IMR-90 (cell line): ENCODE measurements at regions not wholly inside any gene's neighbourhood (a gene's known extent, or its start where the extent isn't known, plus 50 kb on each side); places are given as distances from the start of the nearest gene placed in this dataset.

ENCODE experiments used
- ATAC-seq: fragments of 200-7000 bp; cut with Tn5 transposase; 2 replicates; pipeline ENCODE4 v1.9.1; 2020; ENCODE audit warnings: low read depth, mild to moderate bottlenecking, moderate library complexity
- BruUV-seq: library from RNA; stranded (reverse); fragments of 400-500 nt; replicated peaks from 2 replicates; lab custom pipeline; 2021; lab: Mats Ljungman, UMichigan
- CTCF ChIA-PET: fragments of 300-600 bp; formaldehyde crosslinking; extraction: SDS; loops from one replicate; lab custom pipeline; 2021; ENCODE audit warnings: antibody characterized with exemption; lab: Yijun Ruan, JAX
- POLR2A ChIA-PET: fragments of 300-600 bp; sonication (Branson Sonifier 250); formaldehyde crosslinking; loops from one replicate; lab custom pipeline; 2022; ENCODE audit warnings: antibody characterized with exemption; ENCODE audit not compliant: unreplicated experiment; lab: Charles Lee
- DNase-seq: peaks from one replicate; pipeline ENCODE4 v3.0.0; 2013
- H2AFZ ChIP-seq: replicated peaks from 2 replicates; pipeline ENCODE3; 2013; ENCODE audit warnings: low read length, mild to moderate bottlenecking; ENCODE audit not compliant: poor library complexity
- H2AK5ac ChIP-seq: 2 replicates; pipeline ENCODE4 v1.6.1; 2013; ENCODE audit warnings: low read depth, low read length, inconsistent platforms
- H2AK9ac ChIP-seq: replicated peaks from 2 replicates; pipeline ENCODE3; 2013; ENCODE audit warnings: mild to moderate bottlenecking, low read depth, low read length, moderate library complexity; ENCODE audit not compliant: poor library complexity
- H2BK120ac ChIP-seq: 2 replicates; pipeline ENCODE4 v1.6.1; 2013; ENCODE audit warnings: low read depth, low read length, inconsistent platforms
- H2BK15ac ChIP-seq: 3 replicates; pipeline ENCODE4 v1.6.1; 2013; ENCODE audit warnings: low read depth, low read length, inconsistent platforms
- H2BK20ac ChIP-seq: 2 replicates; pipeline ENCODE4 v1.6.1; 2013; ENCODE audit warnings: low read depth, mild to moderate bottlenecking, inconsistent platforms, low read length, moderate library complexity
- H2BK5ac ChIP-seq: 2 replicates; pipeline ENCODE4 v1.6.1; 2013; ENCODE audit warnings: mild to moderate bottlenecking, low read depth, low read length, inconsistent platforms; ENCODE audit not compliant: poor library complexity, severe bottlenecking
- H3K14ac ChIP-seq: replicated peaks from 2 replicates; pipeline ENCODE4 v1.6.1; 2013; ENCODE audit warnings: low read depth, low read length, inconsistent platforms
- H3K18ac ChIP-seq: 2 replicates; pipeline ENCODE4 v1.6.1; 2013; ENCODE audit warnings: low read depth, low read length, control low read depth
- H3K23ac ChIP-seq: 2 replicates; pipeline ENCODE4 v1.6.1; 2013; ENCODE audit warnings: low read depth, low read length, inconsistent platforms
- H3K27ac ChIP-seq: 2 replicates; pipeline ENCODE4 v1.5.1; 2013; ENCODE audit warnings: mild to moderate bottlenecking, control low read depth, low read length; ENCODE audit not compliant: insufficient read depth
- H3K27me3 ChIP-seq: 2 replicates; pipeline ENCODE4 v1.6.1; 2013; ENCODE audit warnings: low read length; ENCODE audit not compliant: control insufficient read depth, insufficient read depth
- H3K36me3 ChIP-seq: 2 replicates; pipeline ENCODE4 v1.6.1; 2013; ENCODE audit warnings: low read length, mixed read lengths; ENCODE audit not compliant: control insufficient read depth, insufficient read depth
- H3K4ac ChIP-seq: 2 replicates; pipeline ENCODE4 v1.6.1; 2013; ENCODE audit warnings: low read depth, low read length, inconsistent platforms
- H3K4me1 ChIP-seq: 2 replicates; pipeline ENCODE4 v1.6.1; 2013; ENCODE audit warnings: low read length, mixed read lengths; ENCODE audit not compliant: control insufficient read depth, insufficient read depth
- H3K4me2 ChIP-seq: 2 replicates; pipeline ENCODE4 v1.6.1; 2013; ENCODE audit warnings: low read depth, mild to moderate bottlenecking, control low read depth, low read length, moderate library complexity
- H3K4me3 ChIP-seq: 2 replicates; pipeline ENCODE4 v1.5.1; 2013; ENCODE audit warnings: low read depth, mild to moderate bottlenecking, control low read depth, low read length, moderate library complexity; ENCODE audit not compliant: insufficient read depth
- H3K56ac ChIP-seq: 2 replicates; pipeline ENCODE4 v1.6.1; 2013; ENCODE audit warnings: low read length, inconsistent platforms; ENCODE audit not compliant: insufficient read depth; ENCODE audit errors: extremely low read depth
- H3K79me1 ChIP-seq, 2 experiments: 2 replicates each; pipeline ENCODE4 v1.6.1; 2013; ENCODE audit warnings: low read length in 2 of 2, inconsistent platforms in 1 of 2, low read depth in 1 of 2
- H3K9ac ChIP-seq: 2 replicates; pipeline ENCODE4 v1.6.1; 2013; ENCODE audit warnings: low read depth, low read length, control low read depth
- H3K9me1 ChIP-seq: 2 replicates; pipeline ENCODE4 v1.6.1; 2013; ENCODE audit warnings: low read length, inconsistent platforms; ENCODE audit not compliant: insufficient read depth
- H3K9me3 ChIP-seq: 2 replicates; pipeline ENCODE4 v1.6.1; 2013; ENCODE audit warnings: low read length; ENCODE audit not compliant: control insufficient read depth, insufficient read depth
- H4K20me1 ChIP-seq: 2 replicates; pipeline ENCODE4 v1.6.1; 2013; ENCODE audit warnings: low read length, inconsistent platforms; ENCODE audit not compliant: insufficient read depth
- H4K5ac ChIP-seq: 2 replicates; pipeline ENCODE4 v1.6.1; 2013; ENCODE audit warnings: mild to moderate bottlenecking, low read depth, low read length, control low read depth
- H4K8ac ChIP-seq, 2 experiments: 2 replicates each; pipeline ENCODE4 v1.6.1; 2013; ENCODE audit warnings: low read depth in 2 of 2, low read length in 2 of 2, control low read depth in 1 of 2, inconsistent platforms in 1 of 2
- H4K91ac ChIP-seq: 2 replicates; pipeline ENCODE4 v1.6.1; 2013; ENCODE audit warnings: low read depth, low read length, inconsistent platforms; ENCODE audit not compliant: insufficient read depth
- BHLHE40 ChIP-seq: fragments of 150-350 bp; IDR thresholded peaks from 2 replicates; pipeline ENCODE4 v1.6.1; 2016; ENCODE audit warnings: mild to moderate bottlenecking, low read depth, low read length
- CEBPB ChIP-seq: IDR thresholded peaks from 2 replicates; pipeline ENCODE4 v1.6.1; 2012; ENCODE audit warnings: low read depth, low read length, improper control_type of control experiment
- CHD1 ChIP-seq: IDR thresholded peaks from 2 replicates; pipeline ENCODE4 v1.6.1; 2012; ENCODE audit warnings: low read depth, low read length, improper control_type of control experiment
- ELK1 ChIP-seq: fragments of 150-350 bp; IDR thresholded peaks from 2 replicates; pipeline ENCODE4 v1.6.1; 2016; ENCODE audit warnings: low read depth, mild to moderate bottlenecking, low read length, moderate library complexity, borderline replicate concordance
- FOS ChIP-seq: fragments of 150-350 bp; IDR thresholded peaks from 2 replicates; pipeline ENCODE4 v1.6.1; 2016; ENCODE audit warnings: low read depth, low read length
- MAFK ChIP-seq: IDR thresholded peaks from 2 replicates; pipeline ENCODE4 v1.6.1; 2012; ENCODE audit warnings: low read depth, low read length, improper control_type of control experiment
- MAZ ChIP-seq: IDR thresholded peaks from 2 replicates; pipeline ENCODE4 v1.6.1; 2012; ENCODE audit warnings: low read depth, mild to moderate bottlenecking, low read length, improper control_type of control experiment, moderate library complexity, borderline replicate concordance
- MXI1 ChIP-seq: IDR thresholded peaks from 2 replicates; pipeline ENCODE4 v1.6.1; 2012; ENCODE audit warnings: low read depth, mild to moderate bottlenecking, low read length, moderate library complexity, borderline replicate concordance
- NFE2L2 ChIP-seq: fragments of 150-350 bp; IDR thresholded peaks from 2 replicates; pipeline ENCODE4 v1.6.1; 2016; ENCODE audit warnings: low read depth, mild to moderate bottlenecking, low read length
- POLR2A ChIP-seq: IDR thresholded peaks from 2 replicates; pipeline ENCODE4 v1.6.1; 2012; ENCODE audit warnings: mild to moderate bottlenecking, low read depth, low read length
- RAD21 ChIP-seq: IDR thresholded peaks from 2 replicates; pipeline ENCODE4 v1.6.1; 2012; ENCODE audit warnings: low read length, improper control_type of control experiment
- RCOR1 ChIP-seq: IDR thresholded peaks from 2 replicates; pipeline ENCODE4 v1.6.1; 2012; ENCODE audit warnings: mild to moderate bottlenecking, low read length, improper control_type of control experiment; ENCODE audit not compliant: insufficient replicate concordance
- RFX5 ChIP-seq: IDR thresholded peaks from 2 replicates; pipeline ENCODE4 v1.8.0; 2012; ENCODE audit warnings: low read depth, mild to moderate bottlenecking, low read length, moderate library complexity
- SMC3 ChIP-seq: fragments of 150-350 bp; IDR thresholded peaks from 2 replicates; pipeline ENCODE4 v1.6.1; 2016; ENCODE audit warnings: low read depth, mild to moderate bottlenecking, antibody characterized with exemption, low read length, moderate library complexity
- WGBS, 2 experiments: methylation state at CpG; one replicate each; pipeline versions ENCODE4 v1.1.5 to v1.1.7; 2013; ENCODE audit warnings: missing lambda C conversion rate in 2 of 2; ENCODE audit not compliant: insufficient read length in 1 of 2; ENCODE audit errors: extremely low coverage in 2 of 2; 5-methylcytosine and 5-hydroxymethylcytosine counted together
- dilution Hi-C: fragments of 300-500 bp; cut with HindIII; formaldehyde crosslinking; loops from one replicate; pipeline ENCODE4 v1.14.3; 2018; ENCODE audit warnings: low sequenced_read_pairs; ENCODE audit not compliant: unreplicated experiment
- in situ Hi-C: fragments of 300-500 bp; cut with MboI; formaldehyde crosslinking; loops from 3 replicates; pipeline ENCODE4 v1.14.3; 2019; ENCODE audit warnings: low sequenced_read_pairs, inconsistent platforms, mixed read lengths
- intact Hi-C: fragments of 100-400 bp; cut with micrococcal nuclease; formaldehyde crosslinking; loops from 2 replicates; pipeline ENCODE4 v1.10.0; 2022
- TF ChIP-seq, protein P1 (sequence below): fragments of 150-350 bp; IDR thresholded peaks from 2 replicates; pipeline ENCODE4 v1.6.1; 2017; ENCODE audit warnings: mild to moderate bottlenecking, antibody characterized with exemption, low read length, low read depth
- TF ChIP-seq, protein P2 (sequence below): conservative IDR thresholded peaks from 2 replicates; pipeline ENCODE4 v1.5.1; 2012; ENCODE audit warnings: mild to moderate bottlenecking, low read depth, low read length, improper control_type of control experiment

DNA sequence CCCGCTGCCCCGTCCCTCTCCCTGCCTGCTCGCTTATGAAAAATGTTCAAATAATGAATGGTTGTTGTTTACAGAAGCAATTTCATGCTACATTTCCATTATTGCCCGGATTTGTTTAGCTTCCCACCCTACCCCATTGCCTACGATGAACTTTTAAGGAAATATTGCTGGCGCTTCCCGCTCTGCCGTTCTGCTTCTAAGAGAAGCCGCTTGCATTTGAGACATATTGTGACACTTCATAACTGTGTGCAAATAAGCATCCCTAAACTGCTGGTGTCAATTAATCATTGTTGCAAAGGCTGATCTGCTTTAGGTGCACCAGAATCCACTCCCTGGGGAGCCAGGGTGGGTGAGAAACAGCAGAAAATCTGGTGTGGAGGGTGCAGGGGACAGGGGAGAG is 52.3 kb upstream of the LMO1 start:
- in situ Hi-C loops, result no loop called here
- no peak for DNase-seq
- Histone ChIP-seq H3K9me1 (no peaks in the 10 kb centered on the region), H3K9ac (no peak overlapping the region), H3K9me3 (no peaks in the 10 kb centered on the region), H3K18ac (no peak overlapping the region), H3K27me3 (peaks cover 41% of the 10 kb centered on the region), H4K91ac (no peak overlapping the region), H2AFZ (no peak overlapping the region), H3K27ac (no peak overlapping the region), H2BK20ac (no peak overlapping the region), H3K23ac (no peak overlapping the region), H3K4ac (no peak overlapping the region), H3K4me3 (no peak overlapping the region), H4K5ac (no peak overlapping the region), H3K14ac (no peak overlapping the region), H4K8ac (no peak overlapping the region), H2AK9ac (no peak overlapping the region), H2BK5ac (no peak overlapping the region), H2AK5ac (no peak overlapping the region), H4K20me1 (no peaks in the 10 kb centered on the region), H3K56ac (no peak overlapping the region), H2BK15ac (no peak overlapping the region), H3K79me1 (no peaks in the 10 kb centered on the region), H3K4me2 (no peak overlapping the region), H3K36me3 (no peaks in the 10 kb centered on the region), H3K4me1 (no peaks in the 10 kb centered on the region), H2BK120ac (no peak overlapping the region)
- CTCF ChIA-PET, result no interaction called here
- 50% methylated on average over 2 of the region's 9 CpGs; no CpG with 5 or more reads in 1 of the 2 experiments for WGBS, 2 experiments
- dilution Hi-C loops, result no loop called here
- POLR2A ChIA-PET, result no interaction called here
- intact Hi-C loops, result no loop called here
- no TSS peak for BruUV-seq
- ATAC-seq, result no peak
- TF ChIP-seq ELK1 (no peak), MAZ (no peak), POLR2A (no peak), BHLHE40 (no peak), SMC3 (no peak), RFX5 (no peak), RCOR1 (no peak), NFE2L2 (no peak), RAD21 (no peak), MAFK (no peak), CHD1 (no peak), MXI1 (no peak), CEBPB (no peak), FOS (no peak)
- TF ChIP-seq, protein P1, sequence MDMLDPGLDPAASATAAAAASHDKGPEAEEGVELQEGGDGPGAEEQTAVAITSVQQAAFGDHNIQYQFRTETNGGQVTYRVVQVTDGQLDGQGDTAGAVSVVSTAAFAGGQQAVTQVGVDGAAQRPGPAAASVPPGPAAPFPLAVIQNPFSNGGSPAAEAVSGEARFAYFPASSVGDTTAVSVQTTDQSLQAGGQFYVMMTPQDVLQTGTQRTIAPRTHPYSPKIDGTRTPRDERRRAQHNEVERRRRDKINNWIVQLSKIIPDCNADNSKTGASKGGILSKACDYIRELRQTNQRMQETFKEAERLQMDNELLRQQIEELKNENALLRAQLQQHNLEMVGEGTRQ, result no peak
- TF ChIP-seq, protein P2, sequence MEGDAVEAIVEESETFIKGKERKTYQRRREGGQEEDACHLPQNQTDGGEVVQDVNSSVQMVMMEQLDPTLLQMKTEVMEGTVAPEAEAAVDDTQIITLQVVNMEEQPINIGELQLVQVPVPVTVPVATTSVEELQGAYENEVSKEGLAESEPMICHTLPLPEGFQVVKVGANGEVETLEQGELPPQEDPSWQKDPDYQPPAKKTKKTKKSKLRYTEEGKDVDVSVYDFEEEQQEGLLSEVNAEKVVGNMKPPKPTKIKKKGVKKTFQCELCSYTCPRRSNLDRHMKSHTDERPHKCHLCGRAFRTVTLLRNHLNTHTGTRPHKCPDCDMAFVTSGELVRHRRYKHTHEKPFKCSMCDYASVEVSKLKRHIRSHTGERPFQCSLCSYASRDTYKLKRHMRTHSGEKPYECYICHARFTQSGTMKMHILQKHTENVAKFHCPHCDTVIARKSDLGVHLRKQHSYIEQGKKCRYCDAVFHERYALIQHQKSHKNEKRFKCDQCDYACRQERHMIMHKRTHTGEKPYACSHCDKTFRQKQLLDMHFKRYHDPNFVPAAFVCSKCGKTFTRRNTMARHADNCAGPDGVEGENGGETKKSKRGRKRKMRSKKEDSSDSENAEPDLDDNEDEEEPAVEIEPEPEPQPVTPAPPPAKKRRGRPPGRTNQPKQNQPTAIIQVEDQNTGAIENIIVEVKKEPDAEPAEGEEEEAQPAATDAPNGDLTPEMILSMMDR, result no peak
